H1 (cell line): ENCODE measurements at regions not wholly inside any gene's neighbourhood (a gene's known extent, or its start where the extent isn't known, plus 50 kb on each side); places are given as distances from the start of the nearest gene placed in this dataset.
"Not testable (repeated sequence)": the region's sequence is repeated elsewhere in the genome, so short reads cannot be mapped to it uniquely, and the experiment has no call there.

Experiments
- CTCF ChIA-PET: fragments of 300-600 bp; sonication (Branson Sonifier 250); formaldehyde crosslinking; loops from one replicate; lab custom pipeline; 2021; ENCODE audit not compliant: partially characterized antibody; lab: Charles Lee
- POLR2A ChIA-PET: fragments of 300-600 bp; sonication (Branson Sonifier 250); formaldehyde crosslinking; loops from one replicate; lab custom pipeline; 2021; ENCODE audit warnings: inconsistent platforms; ENCODE audit not compliant: partially characterized antibody; lab: Charles Lee
- DNase-seq, 2 experiments: peaks; one replicate each; pipeline versions ENCODE4 v3.0.0 to v3.0.0-alpha.2; 2010 to 2022; ENCODE audit warnings: low spot score in 2 of 2, low read depth in 1 of 2, mixed read lengths in 1 of 2
- FAIRE-seq: peaks from 2 replicates; lab custom pipeline; 2011; peaks lifted over from hg19 to GRCh38; lab: Jason Lieb, UNC
- H2AFZ ChIP-seq: 2 replicates; pipeline ENCODE4 v1.8.1; 2012; ENCODE audit warnings: low read length, inconsistent platforms
- H2AK5ac ChIP-seq: 2 replicates; pipeline ENCODE4 v1.6.1; 2013; ENCODE audit warnings: low read depth, low read length
- H2BK120ac ChIP-seq: replicated peaks from 2 replicates; pipeline ENCODE3; 2013; ENCODE audit warnings: low read depth, low read length, inconsistent platforms
- H2BK12ac ChIP-seq: 2 replicates; pipeline ENCODE4 v1.6.1; 2013; ENCODE audit warnings: low read depth, low read length
- H2BK15ac ChIP-seq: 2 replicates; pipeline ENCODE4 v1.6.1; 2013; ENCODE audit warnings: low read length
- H2BK20ac ChIP-seq: 2 replicates; pipeline ENCODE4 v1.6.1; 2013; ENCODE audit warnings: low read length
- H2BK5ac ChIP-seq: 2 replicates; pipeline ENCODE4 v1.6.1; 2013; ENCODE audit warnings: low read depth, low read length
- H3K14ac ChIP-seq: 2 replicates; pipeline ENCODE4 v1.6.1; 2013; ENCODE audit warnings: inconsistent platforms; ENCODE audit not compliant: insufficient read length
- H3K18ac ChIP-seq: 2 replicates; pipeline ENCODE4 v1.6.1; 2013; ENCODE audit warnings: low read length; ENCODE audit errors: extremely low read depth
- H3K23ac ChIP-seq: 2 replicates; pipeline ENCODE4 v1.6.1; 2013; ENCODE audit warnings: inconsistent platforms; ENCODE audit not compliant: insufficient read length
- H3K23me2 ChIP-seq: 2 replicates; pipeline ENCODE4 v1.6.1; 2013; ENCODE audit warnings: low read depth, low read length
- H3K27ac ChIP-seq: 2 replicates; pipeline ENCODE4 v1.6.1; 2011; ENCODE audit warnings: low read depth, low read length, inconsistent platforms
- H3K27me3 ChIP-seq, 4 experiments: replicated peaks in 1 of 4; 1 replicate in 1 of 4; 2 replicates in 3 of 4; pipeline versions ENCODE4 v1.6.1 to v1.8.1; 2011 to 2013; ENCODE audit warnings: low read length in 3 of 4, mild to moderate bottlenecking in 3 of 4, inconsistent platforms in 2 of 4, mixed read lengths in 2 of 4, moderate library complexity in 1 of 4; ENCODE audit not compliant: control insufficient read depth in 3 of 4, insufficient read depth in 3 of 4; ENCODE audit errors: extremely low read depth in 1 of 4
- H3K36me3 ChIP-seq, 4 experiments: 2 replicates each; pipeline versions ENCODE4 v1.6.1 to v1.8.1; 2011 to 2013; ENCODE audit warnings: mild to moderate bottlenecking in 4 of 4, low read length in 3 of 4, moderate library complexity in 2 of 4, control low read depth in 1 of 4, inconsistent platforms in 1 of 4; ENCODE audit not compliant: insufficient read depth in 4 of 4, control insufficient read depth in 2 of 4
- H3K4ac ChIP-seq: replicated peaks from 2 replicates; pipeline ENCODE3; 2013; ENCODE audit warnings: low read length, low read depth, mixed read lengths, inconsistent platforms; ENCODE audit not compliant: insufficient read length
- H3K4me1 ChIP-seq, 4 experiments: replicated peaks in 1 of 4; 1 replicate in 1 of 4; 2 replicates in 3 of 4; pipeline versions ENCODE4 v1.6.1 to v1.8.1; 2011 to 2013; ENCODE audit warnings: low read length in 3 of 4, inconsistent platforms in 2 of 4, mixed read lengths in 1 of 4; ENCODE audit not compliant: insufficient read depth in 4 of 4, control insufficient read depth in 3 of 4
- H3K4me2 ChIP-seq, 2 experiments: 2 replicates each; pipeline versions ENCODE4 v1.6.1 to v1.8.1; 2011 to 2013; ENCODE audit warnings: low read depth in 2 of 2, low read length in 2 of 2, control low read depth in 1 of 2, inconsistent platforms in 1 of 2, mild to moderate bottlenecking in 1 of 2; ENCODE audit not compliant: insufficient read depth in 1 of 2
- H3K4me3 ChIP-seq, 4 experiments: fragments of 200-600, 300-600 bp in 1 of 4; sonication (generic), shearing (Covaris generic), sonication (Bioruptor Twin) in 1 of 4; 2 replicates each; pipeline versions ENCODE4 v1.5.1 to v1.8.1; 2011 to 2016; ENCODE audit warnings: low read length in 4 of 4, low read depth in 3 of 4, control low read depth in 2 of 4, inconsistent platforms in 2 of 4, mild to moderate bottlenecking in 2 of 4, mixed read lengths in 1 of 4, moderate library complexity in 1 of 4; ENCODE audit not compliant: insufficient read depth in 2 of 4; ENCODE audit errors: extremely low read depth in 1 of 4
- H3K56ac ChIP-seq: replicated peaks from 2 replicates; pipeline ENCODE3; 2013; ENCODE audit warnings: low read depth, mild to moderate bottlenecking, mixed read lengths, low read length, inconsistent platforms; ENCODE audit not compliant: insufficient read length
- H3K79me1 ChIP-seq: 2 replicates; pipeline ENCODE4 v1.6.1; 2013; ENCODE audit warnings: low read depth, low read length, control low read depth
- H3K79me2 ChIP-seq, 2 experiments: 2 replicates each; pipeline versions ENCODE4 v1.6.1 to v1.8.1; 2012 to 2013; ENCODE audit warnings: low read length in 2 of 2, mild to moderate bottlenecking in 2 of 2, inconsistent platforms in 1 of 2; ENCODE audit not compliant: insufficient read depth in 2 of 2, control insufficient read depth in 1 of 2
- H3K9ac ChIP-seq, 4 experiments: replicated peaks in 1 of 4; 1 replicate in 1 of 4; 2 replicates in 3 of 4; pipeline versions ENCODE4 v1.6.1 to v1.8.1; 2011 to 2013; ENCODE audit warnings: low read depth in 3 of 4, low read length in 3 of 4, control low read depth in 2 of 4, mild to moderate bottlenecking in 2 of 4, moderate library complexity in 2 of 4, inconsistent platforms in 1 of 4; ENCODE audit errors: extremely low read depth in 1 of 4
- H3K9me3 ChIP-seq, 2 experiments: 2 replicates each; pipeline versions ENCODE4 v1.6.1 to v1.8.1; 2012 to 2013; ENCODE audit warnings: mild to moderate bottlenecking in 2 of 2, moderate library complexity in 2 of 2, control low read depth in 1 of 2, inconsistent platforms in 1 of 2, low read depth in 1 of 2, low read length in 1 of 2, mixed read lengths in 1 of 2; ENCODE audit not compliant: insufficient read depth in 2 of 2
- H4K20me1 ChIP-seq, 2 experiments: replicated peaks in 1 of 2; 2 replicates each; pipeline versions ENCODE3 to v1.8.1; 2011 to 2013; ENCODE audit warnings: inconsistent platforms in 2 of 2, low read length in 2 of 2, mild to moderate bottlenecking in 1 of 2; ENCODE audit not compliant: insufficient read depth in 2 of 2, control insufficient read depth in 1 of 2
- H4K5ac ChIP-seq: 2 replicates; pipeline ENCODE4 v1.6.1; 2013; ENCODE audit warnings: low read length, low read depth, mixed read lengths, inconsistent platforms; ENCODE audit not compliant: insufficient read length
- H4K8ac ChIP-seq: 2 replicates; pipeline ENCODE4 v1.8.0; 2013; ENCODE audit warnings: mild to moderate bottlenecking, moderate library complexity, low read length, inconsistent platforms; ENCODE audit not compliant: insufficient read depth; ENCODE audit errors: extremely low read depth
- H4K91ac ChIP-seq: replicated peaks from 2 replicates; pipeline ENCODE3; 2013; ENCODE audit warnings: low read length, mixed read lengths, inconsistent platforms; ENCODE audit not compliant: insufficient read length
- WGBS, 2 experiments: shearing (Covaris generic) in 1 of 2; methylation state at CpG; one replicate each; pipeline versions ENCODE4 v1.1.6 to v1.1.7; 2013 to 2015; ENCODE audit warnings: low lambda C conversion rate in 2 of 2, mixed read lengths in 2 of 2, inconsistent platforms in 1 of 2, low coverage in 1 of 2, missing lambda C conversion rate in 1 of 2; ENCODE audit not compliant: insufficient replicate concordance in 2 of 2, insufficient coverage in 1 of 2, insufficient read length in 1 of 2; ENCODE audit errors: extremely low coverage in 1 of 2, missing lambda C conversion rate in 1 of 2; 5-methylcytosine and 5-hydroxymethylcytosine counted together

DNA sequence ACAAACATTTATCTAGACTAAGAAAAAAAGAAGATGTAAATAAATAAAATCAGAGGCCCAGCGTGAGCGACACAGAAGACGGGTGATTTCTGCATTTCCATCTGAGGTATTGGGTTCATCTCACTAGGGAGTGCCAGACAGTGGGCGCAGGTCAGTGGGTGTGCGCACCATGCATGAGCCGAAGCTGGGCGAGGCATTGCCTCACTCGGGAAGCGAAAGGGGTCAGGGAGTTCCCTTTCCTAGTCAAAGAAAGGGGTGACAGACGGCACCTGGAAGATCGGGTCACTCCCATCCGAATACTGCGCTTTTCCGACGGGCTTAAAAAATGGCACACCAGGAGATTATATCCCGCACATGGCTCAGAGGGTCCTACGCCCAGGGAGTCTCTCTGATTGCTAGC, 79.5 kb upstream of the ABCD2 start:
- H3K79me1 ChIP-seq, H3K4me1 ChIP-seq, H3K4me2 ChIP-seq, POLR2A ChIA-PET, H2BK15ac ChIP-seq, H3K23me2 ChIP-seq, H3K23ac ChIP-seq, H3K9ac ChIP-seq, H3K27me3 ChIP-seq, H3K27ac ChIP-seq, H3K36me3 ChIP-seq, FAIRE-seq, H2BK120ac ChIP-seq, H3K14ac ChIP-seq, H3K56ac ChIP-seq, H3K9me3 ChIP-seq, H3K4me3 ChIP-seq, H2BK12ac ChIP-seq, H3K4ac ChIP-seq, H4K20me1 ChIP-seq, DNase-seq, H3K79me2 ChIP-seq, H2AFZ ChIP-seq, H2BK5ac ChIP-seq, H4K8ac ChIP-seq, H4K5ac ChIP-seq, H2BK20ac ChIP-seq, H2AK5ac ChIP-seq, H3K18ac ChIP-seq, H4K91ac ChIP-seq: not testable (repeated sequence)
- CTCF ChIA-PET: interaction anchor here (0.7 kb wide), 1 partner anchor 57 kb away, joined by 3 read pairs; no protein-coding TSS in a partner anchor
- WGBS, 2 experiments: 96% methylated on average over 16 of the region's 17 CpGs; no CpG with 5 or more reads in 1 of the 2 experiments
